CD8-positive, alpha-beta memory T cell (primary cell): ENCODE measurements at regions not wholly inside any gene's neighbourhood (a gene's known extent, or its start where the extent isn't known, plus 50 kb on each side); places are given as distances from the start of the nearest gene placed in this dataset.
"Not testable (repeated sequence)": the region's sequence is repeated elsewhere in the genome, so short reads cannot be mapped to it uniquely, and the experiment has no call there.

Source experiments
- CTCF ChIA-PET: fragments of 350-600 bp; sonication (Branson Sonifier 250); formaldehyde crosslinking; loops from one replicate; lab custom pipeline; 2021; ENCODE audit warnings: antibody characterized with exemption; lab: Charles Lee
- POLR2A ChIA-PET: fragments of 350-600 bp; sonication (Branson Sonifier 250); formaldehyde crosslinking; loops from one replicate; lab custom pipeline; 2021; ENCODE audit warnings: antibody characterized with exemption; lab: Charles Lee
- DNase-seq, 5 donors: peaks; one replicate each; pipeline versions ENCODE4 v3.0.0 to v3.0.0-alpha.2; 2020 to 2022; ENCODE audit warnings: mixed read lengths in 1 of 5
- H3K27ac ChIP-seq: one replicate; pipeline ENCODE4 v1.7.0; 2013; ENCODE audit warnings: low read depth, mild to moderate bottlenecking, low read length, moderate library complexity
- H3K27me3 ChIP-seq: 2 replicates; pipeline ENCODE4 v1.7.0; 2013; ENCODE audit warnings: low read length, mild to moderate bottlenecking; ENCODE audit not compliant: insufficient read depth, poor library complexity, severe bottlenecking
- H3K36me3 ChIP-seq: 2 replicates; pipeline ENCODE4 v1.7.0; 2013; ENCODE audit warnings: mild to moderate bottlenecking, low read length, moderate library complexity; ENCODE audit not compliant: insufficient read depth
- H3K4me1 ChIP-seq: 2 replicates; pipeline ENCODE4 v1.7.0; 2013; ENCODE audit warnings: mild to moderate bottlenecking, low read length, moderate library complexity; ENCODE audit not compliant: insufficient read depth
- H3K4me3 ChIP-seq: 2 replicates; pipeline ENCODE4 v1.7.0; 2013; ENCODE audit warnings: mild to moderate bottlenecking, low read length
- H3K9me3 ChIP-seq: 2 replicates; pipeline ENCODE4 v1.7.0; 2013; ENCODE audit warnings: mild to moderate bottlenecking, low read length
- H3K27ac Mint-ChIP-seq, 8 donors: one replicate each; pipeline ENCODE4 v1.8.0; 2020 to 2021; ENCODE audit warnings: mixed read lengths in 8 of 8, mild to moderate bottlenecking in 6 of 8, inconsistent platforms in 3 of 8, moderate library complexity in 3 of 8
- H3K27me3 Mint-ChIP-seq, 2 donors: one replicate each; pipeline ENCODE4 v1.8.0; 2020 to 2021; ENCODE audit warnings: mixed read lengths in 2 of 2, mild to moderate bottlenecking in 1 of 2, moderate library complexity in 1 of 2
- H3K36me3 Mint-ChIP-seq, 3 donors: one replicate each; pipeline ENCODE4 v1.8.0; 2020 to 2021; ENCODE audit warnings: mixed read lengths in 3 of 3, inconsistent platforms in 1 of 3, mild to moderate bottlenecking in 1 of 3
- H3K4me1 Mint-ChIP-seq, 3 donors: one replicate each; pipeline ENCODE4 v1.8.0; 2020 to 2021; ENCODE audit warnings: mixed read lengths in 3 of 3, inconsistent platforms in 1 of 3, mild to moderate bottlenecking in 1 of 3
- H3K4me3 Mint-ChIP-seq, 7 donors: one replicate each; pipeline ENCODE4 v1.8.0; 2020 to 2021; ENCODE audit warnings: mixed read lengths in 7 of 7, mild to moderate bottlenecking in 6 of 7, moderate library complexity in 4 of 7, inconsistent platforms in 2 of 7
- H3K9me3 Mint-ChIP-seq, 5 donors: one replicate each; pipeline ENCODE4 v1.8.0; 2020 to 2022; ENCODE audit warnings: mixed read lengths in 5 of 5, mild to moderate bottlenecking in 3 of 5, moderate library complexity in 2 of 5, inconsistent platforms in 1 of 5

- Histone ChIP-seq H3K27ac (no peak overlapping the region), H3K9me3 (no peaks in the 10 kb centered on the region), H3K36me3 (no peaks in the 10 kb centered on the region), H3K27me3 (no peaks in the 10 kb centered on the region), H3K4me1 (no peaks in the 10 kb centered on the region), H3K4me3 (no peak overlapping the region)
- no peak overlapping the region for H3K4me3 Mint-ChIP-seq
- no peak for DNase-seq
- H3K36me3 Mint-ChIP-seq = peaks cover 0 to 2% (median 0%) of the 10 kb centered on the region in 3 donors
- H3K9me3 Mint-ChIP-seq = peaks cover 3 to 12% (median 5%) of the 10 kb centered on the region in 5 donors
- no peaks in the 10 kb centered on the region for H3K4me1 Mint-ChIP-seq
- ChIA-PET CTCF (no interaction called here), POLR2A (no interaction called here)
- H3K27ac Mint-ChIP-seq = no peak overlapping the region
- peaks cover 0 to 5% of the 10 kb centered on the region in 2 donors for H3K27me3 Mint-ChIP-seq
Observed at GRCh38 chr6:12356983-12357972, 67.1 kb downstream of the EDN1 start.

- H3K9me3 Mint-ChIP-seq = no peaks in the 10 kb centered on the region
- H3K27ac Mint-ChIP-seq = no peak overlapping the region
- DNase-seq = no peak
- no peaks in the 10 kb centered on the region for H3K36me3 ChIP-seq
- no peak overlapping the region for H3K27ac ChIP-seq
- H3K9me3 ChIP-seq = no peaks in the 10 kb centered on the region
- H3K27me3 Mint-ChIP-seq = peaks cover 3 to 9% of the 10 kb centered on the region in 2 donors
- no peaks in the 10 kb centered on the region for H3K4me1 ChIP-seq
- ChIA-PET CTCF (no interaction called here), POLR2A (no interaction called here)
- no peak overlapping the region for H3K4me3 ChIP-seq
- no peaks in the 10 kb centered on the region for H3K4me1 Mint-ChIP-seq
- H3K36me3 Mint-ChIP-seq = no peaks in the 10 kb centered on the region
- no peaks in the 10 kb centered on the region for H3K27me3 ChIP-seq
- no peak overlapping the region for H3K4me3 Mint-ChIP-seq
Observed at GRCh38 chr6:12359036-12359435, 68.9 kb downstream of the EDN1 start.

GRCh38 chr6:12361042-12361765 lies 71.0 kb downstream of the EDN1 start:
- Mint-ChIP-seq H3K27ac (no peak overlapping the region), H3K9me3 (no peaks in the 10 kb centered on the region), H3K4me1 (no peaks in the 10 kb centered on the region), H3K36me3 (no peaks in the 10 kb centered on the region), H3K4me3 (no peak overlapping the region), H3K27me3 (peaks cover 3 to 9% of the 10 kb centered on the region in 2 donors)
- CTCF ChIA-PET = no interaction called here
- Histone ChIP-seq H3K4me3 (no peak overlapping the region), H3K4me1 (no peaks in the 10 kb centered on the region), H3K36me3 (no peaks in the 10 kb centered on the region), H3K27me3 (no peaks in the 10 kb centered on the region), H3K9me3 (no peaks in the 10 kb centered on the region), H3K27ac (no peak overlapping the region)
- POLR2A ChIA-PET = no interaction called here
- DNase-seq = no peak

- H3K27me3 ChIP-seq, H3K4me3 ChIP-seq, DNase-seq, H3K36me3 ChIP-seq, H3K9me3 ChIP-seq, POLR2A ChIA-PET, H3K36me3 Mint-ChIP-seq, H3K4me1 ChIP-seq, H3K4me3 Mint-ChIP-seq, H3K9me3 Mint-ChIP-seq, CTCF ChIA-PET, H3K4me1 Mint-ChIP-seq, H3K27ac Mint-ChIP-seq, H3K27me3 Mint-ChIP-seq, H3K27ac ChIP-seq: not testable (repeated sequence)
Observed at GRCh38 chr6:12363277-12363650, 73.1 kb downstream of the EDN1 start.

GRCh38 chr6:12363651-12364381 lies 73.7 kb downstream of the EDN1 start:
- POLR2A ChIA-PET = no interaction called here
- H3K4me3 Mint-ChIP-seq = no peak overlapping the region
- H3K36me3 ChIP-seq = no peaks in the 10 kb centered on the region
- H3K27ac ChIP-seq = no peak overlapping the region
- no peaks in the 10 kb centered on the region for H3K9me3 ChIP-seq
- no peaks in the 10 kb centered on the region for H3K27me3 ChIP-seq
- no peak for DNase-seq
- H3K4me1 ChIP-seq = no peaks in the 10 kb centered on the region
- no peak overlapping the region for H3K4me3 ChIP-seq
- no peaks in the 10 kb centered on the region for H3K9me3 Mint-ChIP-seq
- H3K36me3 Mint-ChIP-seq = peaks cover 0 to 1% (median 0%) of the 10 kb centered on the region in 3 donors
- CTCF ChIA-PET = no interaction called here
- H3K4me1 Mint-ChIP-seq = no peaks in the 10 kb centered on the region
- H3K27me3 Mint-ChIP-seq = peaks cover 3 to 5% of the 10 kb centered on the region in 2 donors
- no peak overlapping the region for H3K27ac Mint-ChIP-seq

- no peaks in the 10 kb centered on the region for H3K4me1 Mint-ChIP-seq
Observed at GRCh38 chr6:12364621-12365020, 74.5 kb downstream of the EDN1 start.

GRCh38 chr6:12366731-12367130 lies 76.6 kb downstream of the EDN1 start:
- Histone ChIP-seq H3K27ac (no peak overlapping the region), H3K9me3 (no peaks in the 10 kb centered on the region), H3K27me3 (no peaks in the 10 kb centered on the region), H3K36me3 (no peaks in the 10 kb centered on the region), H3K4me1 (no peaks in the 10 kb centered on the region), H3K4me3 (no peak overlapping the region)
- Mint-ChIP-seq H3K4me3 (no peak overlapping the region), H3K4me1 (no peaks in the 10 kb centered on the region), H3K9me3 (no peaks in the 10 kb centered on the region), H3K36me3 (peaks cover 0 to 1% (median 0%) of the 10 kb centered on the region in 3 donors), H3K27ac (no peak overlapping the region), H3K27me3 (peaks cover 3 to 5% of the 10 kb centered on the region in 2 donors)
- DNase-seq = no peak
- CTCF ChIA-PET = no interaction called here
- POLR2A ChIA-PET = no interaction called here

More at GRCh38 chr6:12364621-12365020, 74.5 kb downstream of the EDN1 start:
- no peaks in the 10 kb centered on the region for H3K4me1 ChIP-seq
- H3K9me3 Mint-ChIP-seq = no peaks in the 10 kb centered on the region
- H3K27me3 ChIP-seq = no peaks in the 10 kb centered on the region
- H3K9me3 ChIP-seq = no peaks in the 10 kb centered on the region
- no peak overlapping the region for H3K27ac ChIP-seq
- POLR2A ChIA-PET = no interaction called here
- no peak overlapping the region for H3K27ac Mint-ChIP-seq
- CTCF ChIA-PET = no interaction called here
- DNase-seq = no peak
- H3K36me3 ChIP-seq = no peaks in the 10 kb centered on the region
- peaks cover 3 to 5% of the 10 kb centered on the region in 2 donors for H3K27me3 Mint-ChIP-seq
- no peak overlapping the region for H3K4me3 ChIP-seq
- peaks cover 0 to 1% (median 0%) of the 10 kb centered on the region in 3 donors for H3K36me3 Mint-ChIP-seq
- H3K4me3 Mint-ChIP-seq = no peak overlapping the region
